Transverse colon (tissue), 4 donors: ENCODE measurements at regions not wholly inside any gene's neighbourhood (a gene's known extent, or its start where the extent isn't known, plus 50 kb on each side); places are given as distances from the start of the nearest gene placed in this dataset.
"Not testable (repeated sequence)": the region's sequence is repeated elsewhere in the genome, so short reads cannot be mapped to it uniquely, and the experiment has no call there.

Experiments
- DNase-seq: peaks from one replicate; pipeline ENCODE4 v3.0.0-alpha.2; 2019
- H3K27ac ChIP-seq, 4 donors: fragments of 200-600 bp; sonication (generic); 2 replicates each; pipeline ENCODE4 v1.5.1; 2016 to 2018; ENCODE audit warnings: inconsistent platforms in 4 of 4
- H3K27me3 ChIP-seq: fragments of 200-600 bp; sonication (generic); 2 replicates; pipeline ENCODE4 v1.5.1; 2017; ENCODE audit warnings: inconsistent platforms
- H3K36me3 ChIP-seq, 4 donors: fragments of 200-600 bp; sonication (generic); 2 replicates each; pipeline ENCODE4 v1.5.1; 2017 to 2019; ENCODE audit warnings: inconsistent platforms in 4 of 4
- H3K4me1 ChIP-seq, 4 donors: fragments of 200-600 bp; sonication (generic); 2 replicates each; pipeline ENCODE4 v1.5.1; 2017 to 2020; ENCODE audit warnings: inconsistent platforms in 4 of 4
- H3K4me3 ChIP-seq, 4 donors: fragments of 200-600 bp; sonication (generic); 1 replicate in 1 of 4; 2 replicates in 3 of 4; pipeline versions ENCODE4 v1.5.1 to v1.6.1; 2017 to 2019; ENCODE audit warnings: inconsistent platforms in 4 of 4
- H3K9me3 ChIP-seq, 2 donors: fragments of 200-600 bp; sonication (generic); 2 replicates each; pipeline ENCODE4 v1.5.1; 2017 to 2019; ENCODE audit warnings: inconsistent platforms in 2 of 2
- CTCF ChIP-seq, 5 experiments: fragments of 200-600 bp in 3 of 5; fragments of 450-650 bp in 2 of 5; sonication (generic) in 3 of 5; IDR thresholded peaks; 1 replicate in 2 of 5; 2 replicates in 3 of 5; pipeline ENCODE4 v1.5.1; 2016 to 2017; ENCODE audit warnings: antibody characterized with exemption in 5 of 5, inconsistent platforms in 3 of 5, mild to moderate bottlenecking in 2 of 5, moderate library complexity in 1 of 5
- EP300 ChIP-seq: sonication (generic); formaldehyde crosslinking; IDR thresholded peaks from one replicate; pipeline ENCODE4 v1.6.1; 2017; ENCODE audit warnings: antibody characterized with exemption, low read depth
- POLR2A ChIP-seq: fragments of 450-650 bp; IDR thresholded peaks from one replicate; pipeline ENCODE4 v1.6.1; 2016; ENCODE audit warnings: antibody characterized with exemption, mild to moderate bottlenecking, moderate library complexity
- POLR2AphosphoS5 ChIP-seq, 3 donors: sonication (generic); formaldehyde crosslinking; IDR thresholded peaks; one replicate each; pipeline ENCODE4 v1.6.1; 2016; ENCODE audit warnings: antibody characterized with exemption in 3 of 3
- WGBS, 2 donors: methylation state at CpG; one replicate each; pipeline ENCODE4 v1.1.5; 2018; ENCODE audit warnings: low coverage in 1 of 2; 5-methylcytosine and 5-hydroxymethylcytosine counted together
- in situ Hi-C, 4 donors: fragments of 200-750 bp; cut with MboI; loops; one replicate each; pipeline versions ENCODE4 v1.15.0 to v1.15.1; 2017; ENCODE audit warnings: low sequenced_read_pairs in 3 of 4, low pct_ligation_motif_present in 1 of 4, low pct_unique_long_range_greater_than_20kb in 1 of 4
- intact Hi-C: fragments of 100-400 bp; cut with DNase I; formaldehyde crosslinking; loops from one replicate; pipeline ENCODE4 v1.15.1; 2023; ENCODE audit warnings: low total_unique reads

- 90 to 98% methylated on average over 1 to 3 of the region's 3 CpGs for WGBS, 2 donors
- H3K4me1 ChIP-seq, result peaks cover 0 to 3% (median 2%) of the 10 kb centered on the region in 4 donors
- no peaks in the 10 kb centered on the region for H3K27me3 ChIP-seq
- TF ChIP-seq POLR2AphosphoS5 (IDR thresholded peaks at IDR 0.05), result no peak
- TF ChIP-seq POLR2A, result no peak
- no peak for TF ChIP-seq CTCF (IDR thresholded peaks at IDR 0.05)
- no peak for TF ChIP-seq EP300
- in situ Hi-C loops (no loop called here), intact Hi-C loops (loop anchor here (10.0 kb wide), 1 partner anchor 102 kb away; no protein-coding TSS in a partner anchor)
- H3K36me3 ChIP-seq, result no peaks in the 10 kb centered on the region
- no peaks in the 10 kb centered on the region for H3K9me3 ChIP-seq
- no peak overlapping the region for H3K27ac ChIP-seq
- no peak overlapping the region for H3K4me3 ChIP-seq
- DNase-seq, result no peak
Measured at GRCh38 chr5:142402752-142403318, 78.0 kb upstream of the SPRY4 start.

DNA sequence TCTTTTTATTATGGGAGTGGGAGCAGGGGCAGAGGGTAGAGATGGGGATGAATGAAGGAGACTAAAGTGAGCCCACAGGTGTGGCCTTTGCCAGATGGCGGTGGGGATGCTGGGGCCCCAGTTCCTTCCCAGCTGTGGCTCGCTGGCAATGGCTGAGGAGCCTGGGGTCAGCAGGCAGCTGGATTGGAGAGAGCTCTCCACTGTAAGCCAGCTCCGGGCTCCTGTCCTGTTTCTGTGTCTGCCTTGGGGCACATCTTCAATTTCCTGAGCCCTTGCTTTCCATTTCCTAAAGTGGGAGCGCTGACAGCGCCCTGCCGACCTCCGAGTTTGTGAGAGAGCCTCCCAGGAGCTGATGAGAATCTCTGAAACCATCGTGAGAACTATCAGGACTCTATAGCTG is 75.6 kb upstream of the SPRY4 start:
- H3K27ac ChIP-seq, result no peak overlapping the region
- no peak for DNase-seq

GRCh38 chr5:142399891-142400290 is 75.1 kb upstream of the SPRY4 start:
- H3K27ac ChIP-seq, result no peak overlapping the region
- intact Hi-C loops, result loop anchor here (10.0 kb wide), 1 partner anchor 105 kb away; no protein-coding TSS in a partner anchor
- DNase-seq, result no peak
- H3K4me1 ChIP-seq, result peaks cover 0 to 3% (median 2%) of the 10 kb centered on the region in 4 donors
- in situ Hi-C loops, result no loop called here
- H3K9me3 ChIP-seq, result peaks cover 0 to 8% of the 10 kb centered on the region in 2 donors
- H3K4me3 ChIP-seq, result no peak overlapping the region
- TF ChIP-seq EP300, result no peak
- TF ChIP-seq POLR2AphosphoS5 (IDR thresholded peaks at IDR 0.05), result no peak
- no peak for TF ChIP-seq POLR2A
- TF ChIP-seq CTCF (IDR thresholded peaks at IDR 0.05), result no peak
- 80% methylated on average over 2 of the region's 2 CpGs; no CpG with 5 or more reads in 1 of the 2 donors for WGBS, 2 donors
- no peaks in the 10 kb centered on the region for H3K36me3 ChIP-seq
- no peaks in the 10 kb centered on the region for H3K27me3 ChIP-seq

More for the DNA sequence above, 75.6 kb upstream of the SPRY4 start:
- no peaks in the 10 kb centered on the region for H3K27me3 ChIP-seq
- no peaks in the 10 kb centered on the region for H3K36me3 ChIP-seq
- in situ Hi-C loops (no loop called here), intact Hi-C loops (loop anchor here (10.0 kb wide), 1 partner anchor 104 kb away; no protein-coding TSS in a partner anchor)
- TF ChIP-seq EP300 (no peak), POLR2AphosphoS5 (IDR thresholded peaks at IDR 0.05) (no peak), POLR2A (no peak), CTCF (IDR thresholded peaks at IDR 0.05) (no peak)
- H3K4me3 ChIP-seq, result no peak overlapping the region
- peaks cover 0 to 8% of the 10 kb centered on the region in 2 donors for H3K9me3 ChIP-seq
- peaks cover 0 to 3% (median 2%) of the 10 kb centered on the region in 4 donors for H3K4me1 ChIP-seq
- 80 to 93% methylated on average over 1 to 8 of the region's 8 CpGs for WGBS, 2 donors

DNA sequence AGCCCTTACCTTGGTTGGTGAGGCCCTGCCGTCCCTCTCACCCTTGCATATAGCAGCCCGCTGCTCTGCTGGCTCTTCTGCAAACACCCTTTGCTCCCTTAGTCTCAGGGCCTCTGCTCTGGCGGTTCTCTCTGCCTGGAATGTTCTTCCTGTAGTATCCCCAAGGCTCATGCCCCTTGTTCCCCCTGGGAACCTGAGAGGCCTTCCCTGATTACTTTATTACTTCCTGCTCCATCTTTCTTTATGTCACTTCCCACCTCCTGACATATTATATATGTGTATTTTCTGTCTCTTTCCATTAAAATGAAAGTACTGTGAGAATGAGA is 73.9 kb upstream of the SPRY4 start:
- DNase-seq, result no peak
- intact Hi-C loops, result no loop called here
- no peak overlapping the region for H3K27ac ChIP-seq

DNA sequence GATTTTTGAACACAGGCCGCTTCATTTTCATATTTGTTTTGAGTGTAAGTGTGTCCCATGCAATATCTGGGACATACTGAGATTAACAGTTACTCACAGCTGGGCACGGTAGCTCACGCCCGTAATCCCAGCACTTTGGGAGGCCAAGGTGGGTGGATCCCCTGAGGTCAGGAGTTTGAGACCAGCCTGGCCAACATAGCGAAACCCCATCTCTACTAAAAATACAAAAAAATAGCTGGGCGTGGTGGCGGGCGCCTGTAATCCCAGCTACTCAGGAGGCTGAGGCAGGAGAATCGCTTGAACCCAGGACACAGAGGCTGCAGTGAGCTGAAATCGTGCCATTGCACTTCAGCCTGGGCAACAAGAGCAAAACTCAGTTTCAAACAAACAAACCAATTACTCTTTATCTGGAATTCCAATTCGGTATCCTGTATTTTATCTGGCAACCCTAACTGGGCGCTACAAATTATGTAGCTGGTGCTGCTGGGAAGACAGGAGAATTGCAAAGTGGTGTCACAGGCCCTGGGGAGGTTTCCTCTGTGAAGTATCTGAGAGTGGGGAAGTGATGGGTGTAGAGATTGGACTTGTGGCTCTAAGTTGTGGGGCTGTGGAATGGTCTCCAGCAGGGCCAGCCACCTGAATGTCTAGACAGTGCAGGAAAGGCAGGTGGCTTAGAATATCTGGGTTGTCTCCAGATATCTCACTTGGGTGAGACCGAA is 73.3 kb upstream of the SPRY4 start:
- DNase-seq, H3K27me3 ChIP-seq, H3K4me1 ChIP-seq, H3K4me3 ChIP-seq, H3K36me3 ChIP-seq, intact Hi-C loops, in situ Hi-C loops, H3K9me3 ChIP-seq, H3K27ac ChIP-seq: not testable (repeated sequence)
- WGBS, 2 donors, result 88 to 89% methylated on average over 4 to 13 of the region's 13 CpGs

More for the DNA sequence above, 73.9 kb upstream of the SPRY4 start:
- peaks cover 0 to 3% (median 2%) of the 10 kb centered on the region in 4 donors for H3K4me1 ChIP-seq
- in situ Hi-C loops, result no loop called here
- no peaks in the 10 kb centered on the region for H3K36me3 ChIP-seq
- TF ChIP-seq EP300, result no peak
- no peak for TF ChIP-seq CTCF (IDR thresholded peaks at IDR 0.05)
- no peak for TF ChIP-seq POLR2AphosphoS5 (IDR thresholded peaks at IDR 0.05)
- no peak for TF ChIP-seq POLR2A
- WGBS, 2 donors, result 91% methylated on average over 3 of the region's 3 CpGs; no CpG with 5 or more reads in 1 of the 2 donors
- H3K27me3 ChIP-seq, result no peaks in the 10 kb centered on the region
- H3K4me3 ChIP-seq, result no peak overlapping the region
- peaks cover 0 to 8% of the 10 kb centered on the region in 2 donors for H3K9me3 ChIP-seq
